ENCODE measurements at regions not wholly inside any gene's neighbourhood (a gene's known extent, or its start where the extent isn't known, plus 50 kb on each side); places are given as distances from the start of the nearest gene placed in this dataset.
"Not testable (repeated sequence)": the region's sequence is repeated elsewhere in the genome, so short reads cannot be mapped to it uniquely, and the experiment has no call there.

- Histone ChIP-seq H3K36me3 (ENCODE audit: insufficient read depth, low read length) (no peaks in the 10 kb centered on the region), H3K79me2 (ENCODE audit: insufficient read depth, low read length) (no peaks in the 10 kb centered on the region), H2AFZ (ENCODE audit: low read depth, low read length) (no peak overlapping the region), H3K9me3 (ENCODE audit: insufficient read depth, low read depth, low read length) (no peaks in the 10 kb centered on the region), H3K4me3 (ENCODE audit: insufficient read depth, low read depth, low read length) (no peak overlapping the region), H3K27me3 (ENCODE audit: insufficient read depth, low read length) (no peaks in the 10 kb centered on the region), H4K20me1 (ENCODE audit: insufficient read depth, low read length) (no peaks in the 10 kb centered on the region), H3K4me2 (ENCODE audit: low read length) (no peak overlapping the region), H3K9ac (ENCODE audit: low read length) (no peak overlapping the region), H3K4me1 (ENCODE audit: insufficient read depth, low read length) (no peaks in the 10 kb centered on the region), H3K27ac (ENCODE audit: low read depth, low read length) (no peak overlapping the region)
- FAIRE-seq (no peak), DNase-seq (ENCODE audit: low read depth) (no peak)
- Mint-ChIP-seq H3K27ac (ENCODE audit: unreplicated experiment) (no peak overlapping the region), H3K27me3 (ENCODE audit: low read depth, unreplicated experiment) (no peaks in the 10 kb centered on the region), H3K36me3 (ENCODE audit: low read depth, unreplicated experiment) (no peaks in the 10 kb centered on the region), H3K4me1 (ENCODE audit: low read depth, unreplicated experiment) (no peaks in the 10 kb centered on the region), H3K9me3 (ENCODE audit: unreplicated experiment) (no peaks in the 10 kb centered on the region), H3K4me3 (ENCODE audit: unreplicated experiment) (no peak overlapping the region)
- TF ChIP-seq, protein P1, sequence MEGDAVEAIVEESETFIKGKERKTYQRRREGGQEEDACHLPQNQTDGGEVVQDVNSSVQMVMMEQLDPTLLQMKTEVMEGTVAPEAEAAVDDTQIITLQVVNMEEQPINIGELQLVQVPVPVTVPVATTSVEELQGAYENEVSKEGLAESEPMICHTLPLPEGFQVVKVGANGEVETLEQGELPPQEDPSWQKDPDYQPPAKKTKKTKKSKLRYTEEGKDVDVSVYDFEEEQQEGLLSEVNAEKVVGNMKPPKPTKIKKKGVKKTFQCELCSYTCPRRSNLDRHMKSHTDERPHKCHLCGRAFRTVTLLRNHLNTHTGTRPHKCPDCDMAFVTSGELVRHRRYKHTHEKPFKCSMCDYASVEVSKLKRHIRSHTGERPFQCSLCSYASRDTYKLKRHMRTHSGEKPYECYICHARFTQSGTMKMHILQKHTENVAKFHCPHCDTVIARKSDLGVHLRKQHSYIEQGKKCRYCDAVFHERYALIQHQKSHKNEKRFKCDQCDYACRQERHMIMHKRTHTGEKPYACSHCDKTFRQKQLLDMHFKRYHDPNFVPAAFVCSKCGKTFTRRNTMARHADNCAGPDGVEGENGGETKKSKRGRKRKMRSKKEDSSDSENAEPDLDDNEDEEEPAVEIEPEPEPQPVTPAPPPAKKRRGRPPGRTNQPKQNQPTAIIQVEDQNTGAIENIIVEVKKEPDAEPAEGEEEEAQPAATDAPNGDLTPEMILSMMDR (IDR thresholded peaks at IDR 0.05; ENCODE audit: insufficient read depth, low read depth, low read length) = no peak
- no peak for TF ChIP-seq EZH2 (IDR thresholded peaks at IDR 0.05; ENCODE audit: insufficient read depth, low read length)
Measured at GRCh38 chr3:168678730-168679129, 583.0 kb upstream of the GOLIM4 start.

- Histone ChIP-seq H3K4me2 (ENCODE audit: low read length) (no peak overlapping the region), H2AFZ (ENCODE audit: low read depth, low read length) (no peak overlapping the region), H3K79me2 (ENCODE audit: insufficient read depth, low read length) (no peaks in the 10 kb centered on the region), H3K27ac (ENCODE audit: low read depth, low read length) (no peak overlapping the region), H3K9ac (ENCODE audit: low read length) (no peak overlapping the region), H4K20me1 (ENCODE audit: insufficient read depth, low read length) (no peaks in the 10 kb centered on the region), H3K9me3 (ENCODE audit: insufficient read depth, low read depth, low read length) (no peaks in the 10 kb centered on the region), H3K4me1 (ENCODE audit: insufficient read depth, low read length) (no peaks in the 10 kb centered on the region), H3K27me3 (ENCODE audit: insufficient read depth, low read length) (no peaks in the 10 kb centered on the region), H3K36me3 (ENCODE audit: insufficient read depth, low read length) (no peaks in the 10 kb centered on the region), H3K4me3 (ENCODE audit: insufficient read depth, low read depth, low read length) (no peak overlapping the region)
- Mint-ChIP-seq H3K27ac (ENCODE audit: unreplicated experiment) (no peak overlapping the region), H3K9me3 (ENCODE audit: unreplicated experiment) (no peaks in the 10 kb centered on the region), H3K4me3 (ENCODE audit: unreplicated experiment) (no peak overlapping the region), H3K4me1 (ENCODE audit: low read depth, unreplicated experiment) (no peaks in the 10 kb centered on the region), H3K27me3 (ENCODE audit: low read depth, unreplicated experiment) (no peaks in the 10 kb centered on the region), H3K36me3 (ENCODE audit: low read depth, unreplicated experiment) (no peaks in the 10 kb centered on the region)
- TF ChIP-seq EZH2 (IDR thresholded peaks at IDR 0.05; ENCODE audit: insufficient read depth, low read length) = no peak
- TF ChIP-seq, protein P1 (IDR thresholded peaks at IDR 0.05; ENCODE audit: insufficient read depth, low read depth, low read length) = no peak
- no peak for DNase-seq (ENCODE audit: low read depth)
- no peak for FAIRE-seq
Measured at GRCh38 chr3:168671091-168671490, 575.4 kb upstream of the GOLIM4 start.

GRCh38 chr3:168660879-168661657 is 565.3 kb upstream of the GOLIM4 start:
- H3K9me3 Mint-ChIP-seq (ENCODE audit: unreplicated experiment); H3K9ac ChIP-seq (ENCODE audit: low read length); H3K27ac Mint-ChIP-seq (ENCODE audit: unreplicated experiment); DNase-seq (ENCODE audit: low read depth); H3K27ac ChIP-seq (ENCODE audit: low read depth, low read length); H3K4me2 ChIP-seq (ENCODE audit: low read length); H3K4me1 ChIP-seq (ENCODE audit: insufficient read depth, low read length); FAIRE-seq; H2AFZ ChIP-seq (ENCODE audit: low read depth, low read length); H3K4me3 Mint-ChIP-seq (ENCODE audit: unreplicated experiment); H3K27me3 Mint-ChIP-seq (ENCODE audit: low read depth, unreplicated experiment); H3K9me3 ChIP-seq (ENCODE audit: insufficient read depth, low read depth, low read length); H3K79me2 ChIP-seq (ENCODE audit: insufficient read depth, low read length); H3K4me1 Mint-ChIP-seq (ENCODE audit: low read depth, unreplicated experiment); H3K36me3 Mint-ChIP-seq (ENCODE audit: low read depth, unreplicated experiment); H3K4me3 ChIP-seq (ENCODE audit: insufficient read depth, low read depth, low read length); H4K20me1 ChIP-seq (ENCODE audit: insufficient read depth, low read length); H3K36me3 ChIP-seq (ENCODE audit: insufficient read depth, low read length); H3K27me3 ChIP-seq (ENCODE audit: insufficient read depth, low read length): not testable (repeated sequence)
